Tibial nerve (tissue), 4 donors: ENCODE measurements at regions not wholly inside any gene's neighbourhood (a gene's known extent, or its start where the extent isn't known, plus 50 kb on each side); places are given as distances from the start of the nearest gene placed in this dataset.

Experiments used
- EP300 ChIP-seq, 2 donors: sonication (generic); formaldehyde crosslinking; IDR thresholded peaks; one replicate each; pipeline ENCODE4 v1.6.1; 2017; ENCODE audit warnings: antibody characterized with exemption in 2 of 2, mild to moderate bottlenecking in 1 of 2
- POLR2A ChIP-seq, 2 donors: fragments of 450-650 bp; IDR thresholded peaks; one replicate each; pipeline ENCODE4 v1.6.1; 2017; ENCODE audit warnings: antibody characterized with exemption in 2 of 2, mild to moderate bottlenecking in 2 of 2, moderate library complexity in 2 of 2
- TF ChIP-seq, protein P1 (sequence below), 5 experiments: fragments of 200-600 bp in 3 of 5; fragments of 450-650 bp in 2 of 5; sonication (generic) in 3 of 5; IDR thresholded peaks; one replicate each; pipeline ENCODE4 v1.5.1; 2016 to 2019; ENCODE audit warnings: antibody characterized with exemption in 5 of 5, mild to moderate bottlenecking in 3 of 5, moderate library complexity in 2 of 5

DNA sequence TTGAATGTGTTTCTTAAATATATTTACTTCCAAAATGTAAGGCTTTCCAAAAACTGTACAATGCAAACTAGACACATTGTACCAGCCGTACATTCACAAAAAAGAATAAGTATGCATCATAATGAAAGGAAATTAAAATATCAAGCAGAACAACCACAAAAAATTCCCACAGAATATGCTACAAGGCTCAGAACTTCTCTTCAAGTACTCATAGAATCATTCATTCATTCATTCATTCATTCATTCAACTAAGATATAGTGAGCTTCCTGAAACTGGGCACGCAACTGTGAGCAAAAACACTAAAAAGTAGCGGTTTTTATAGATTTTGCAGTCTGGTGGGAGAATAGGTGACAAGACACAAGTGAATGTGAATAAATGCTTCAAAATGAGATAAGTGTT lies 690.1 kb downstream of the KCNA4 start:
- TF ChIP-seq, protein P1, sequence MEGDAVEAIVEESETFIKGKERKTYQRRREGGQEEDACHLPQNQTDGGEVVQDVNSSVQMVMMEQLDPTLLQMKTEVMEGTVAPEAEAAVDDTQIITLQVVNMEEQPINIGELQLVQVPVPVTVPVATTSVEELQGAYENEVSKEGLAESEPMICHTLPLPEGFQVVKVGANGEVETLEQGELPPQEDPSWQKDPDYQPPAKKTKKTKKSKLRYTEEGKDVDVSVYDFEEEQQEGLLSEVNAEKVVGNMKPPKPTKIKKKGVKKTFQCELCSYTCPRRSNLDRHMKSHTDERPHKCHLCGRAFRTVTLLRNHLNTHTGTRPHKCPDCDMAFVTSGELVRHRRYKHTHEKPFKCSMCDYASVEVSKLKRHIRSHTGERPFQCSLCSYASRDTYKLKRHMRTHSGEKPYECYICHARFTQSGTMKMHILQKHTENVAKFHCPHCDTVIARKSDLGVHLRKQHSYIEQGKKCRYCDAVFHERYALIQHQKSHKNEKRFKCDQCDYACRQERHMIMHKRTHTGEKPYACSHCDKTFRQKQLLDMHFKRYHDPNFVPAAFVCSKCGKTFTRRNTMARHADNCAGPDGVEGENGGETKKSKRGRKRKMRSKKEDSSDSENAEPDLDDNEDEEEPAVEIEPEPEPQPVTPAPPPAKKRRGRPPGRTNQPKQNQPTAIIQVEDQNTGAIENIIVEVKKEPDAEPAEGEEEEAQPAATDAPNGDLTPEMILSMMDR (IDR thresholded peaks at IDR 0.05): no peak
- TF ChIP-seq EP300 (IDR thresholded peaks at IDR 0.05) (no peak), POLR2A (IDR thresholded peaks at IDR 0.05) (no peak)
